HEK293T (cell line): ENCODE measurements at regions not wholly inside any gene's neighbourhood (a gene's known extent, or its start where the extent isn't known, plus 50 kb on each side); places are given as distances from the start of the nearest gene placed in this dataset.

Experiments used
- CTCF ChIA-PET: fragments of 350-600 bp; formaldehyde crosslinking; extraction: SDS; loops from one replicate; lab custom pipeline; 2021; ENCODE audit warnings: antibody characterized with exemption, inconsistent platforms; lab: Yijun Ruan, JAX
- POLR2A ChIA-PET: fragments of 350-600 bp; formaldehyde crosslinking; extraction: SDS; loops from one replicate; lab custom pipeline; 2020; ENCODE audit warnings: antibody characterized with exemption, inconsistent platforms; lab: Yijun Ruan, JAX
- DNase-seq: peaks from one replicate; pipeline ENCODE4 v3.0.0; 2012; ENCODE audit warnings: mixed read lengths; ENCODE audit errors: extremely low spot score
- ARNT ChIP-seq: fragments of 450-650 bp; IDR thresholded peaks from 2 replicates; pipeline ENCODE4 v1.6.1; 2017; ENCODE audit warnings: mild to moderate bottlenecking
- BHLHE40 ChIP-seq: fragments of 450-650 bp; IDR thresholded peaks from 2 replicates; pipeline ENCODE4 v1.6.1; 2016; ENCODE audit warnings: mild to moderate bottlenecking, moderate library complexity, borderline replicate concordance
- CTBP1 ChIP-seq: fragments of 450-650 bp; IDR thresholded peaks from 2 replicates; pipeline ENCODE4 v1.6.1; 2016; ENCODE audit warnings: borderline replicate concordance
- ELF4 ChIP-seq: fragments of 450-650 bp; IDR thresholded peaks from 2 replicates; pipeline ENCODE4 v1.6.1; 2017; ENCODE audit warnings: antibody characterized with exemption
- FOXA1 ChIP-seq: fragments of 450-650 bp; IDR thresholded peaks from 2 replicates; pipeline ENCODE4 v1.6.1; 2016; ENCODE audit warnings: mild to moderate bottlenecking
- FOXK2 ChIP-seq: fragments of 450-650 bp; IDR thresholded peaks from 2 replicates; pipeline ENCODE4 v1.6.1; 2016; ENCODE audit warnings: mild to moderate bottlenecking
- FOXM1 ChIP-seq: fragments of 450-650 bp; IDR thresholded peaks from 2 replicates; pipeline ENCODE4 v1.6.1; 2017; ENCODE audit warnings: mild to moderate bottlenecking, borderline replicate concordance
- HDGF ChIP-seq: fragments of 450-650 bp; IDR thresholded peaks from 2 replicates; pipeline ENCODE4 v1.6.1; 2017; ENCODE audit warnings: antibody characterized with exemption, borderline replicate concordance
- L3MBTL2 ChIP-seq: fragments of 450-650 bp; conservative IDR thresholded peaks from 2 replicates; pipeline ENCODE4 v1.6.1; 2016; ENCODE audit warnings: mild to moderate bottlenecking
- LEF1 ChIP-seq: fragments of 450-650 bp; IDR thresholded peaks from 2 replicates; pipeline ENCODE4 v1.6.1; 2017; ENCODE audit warnings: mild to moderate bottlenecking, borderline replicate concordance
- NFRKB ChIP-seq: fragments of 450-650 bp; IDR thresholded peaks from 2 replicates; pipeline ENCODE4 v1.6.1; 2016; ENCODE audit warnings: mild to moderate bottlenecking, moderate library complexity
- SP1 ChIP-seq: fragments of 450-650 bp; IDR thresholded peaks from 2 replicates; pipeline ENCODE4 v1.6.1; 2017
- SUZ12 ChIP-seq: fragments of 450-650 bp; IDR thresholded peaks from 2 replicates; pipeline ENCODE4 v1.6.1; 2016; ENCODE audit warnings: mild to moderate bottlenecking
- TARDBP ChIP-seq: fragments of 450-650 bp; IDR thresholded peaks from 2 replicates; pipeline ENCODE4 v1.6.1; 2016
- ZNF384 ChIP-seq: fragments of 450-650 bp; IDR thresholded peaks from 2 replicates; pipeline ENCODE4 v1.6.1; 2016
- TF ChIP-seq, protein P1 (sequence below): fragments of 450-650 bp; IDR thresholded peaks from 2 replicates; pipeline ENCODE4 v1.6.1; 2016

DNA sequence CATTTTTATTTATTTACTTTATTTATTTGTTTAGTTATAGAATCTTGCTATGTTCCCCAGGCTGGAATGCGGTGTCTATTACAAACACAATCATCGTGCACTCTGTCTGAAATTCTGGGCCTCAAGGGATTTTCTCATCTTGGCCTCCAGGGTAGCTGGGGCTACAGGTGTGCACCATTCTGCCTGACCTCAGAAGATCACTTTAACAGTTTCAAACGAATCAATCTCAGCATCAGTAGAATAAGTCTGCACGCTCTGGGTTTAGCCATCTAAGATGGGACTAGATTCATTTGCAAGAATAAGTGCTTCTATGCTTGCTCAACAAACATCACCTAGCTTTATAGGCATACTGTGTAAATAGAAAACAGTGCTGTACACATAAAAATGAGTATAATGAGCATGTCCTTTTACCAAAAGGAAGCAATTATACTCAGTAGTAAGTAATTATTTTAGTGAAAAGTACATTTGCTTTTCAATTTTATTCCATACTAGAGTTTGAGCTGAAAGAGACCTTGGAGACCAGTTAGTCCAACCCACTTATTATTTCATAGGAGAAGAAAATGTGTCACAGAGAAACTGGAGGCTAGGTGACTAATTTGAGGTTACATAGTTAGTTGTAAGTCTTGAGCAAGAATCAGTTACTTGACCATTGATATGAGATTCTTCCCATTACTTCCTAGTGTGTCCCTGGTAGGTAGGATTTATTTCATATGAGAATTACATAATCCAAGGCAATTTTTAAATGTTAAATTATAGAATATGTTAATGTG lies 456.5 kb upstream of the LMO3 start:
- no peak for DNase-seq
- ChIA-PET POLR2A (no interaction called here), CTCF (no interaction called here)
- TF ChIP-seq ARNT (no peak), FOXK2 (no peak), SP1 (no peak), CTBP1 (no peak), L3MBTL2 (no peak), SUZ12 (no peak), LEF1 (no peak), ELF4 (no peak), NFRKB (no peak), ZNF384 (no peak), BHLHE40 (no peak), FOXA1 (no peak), FOXM1 (no peak), HDGF (no peak), TARDBP (no peak)
- TF ChIP-seq, protein P1, sequence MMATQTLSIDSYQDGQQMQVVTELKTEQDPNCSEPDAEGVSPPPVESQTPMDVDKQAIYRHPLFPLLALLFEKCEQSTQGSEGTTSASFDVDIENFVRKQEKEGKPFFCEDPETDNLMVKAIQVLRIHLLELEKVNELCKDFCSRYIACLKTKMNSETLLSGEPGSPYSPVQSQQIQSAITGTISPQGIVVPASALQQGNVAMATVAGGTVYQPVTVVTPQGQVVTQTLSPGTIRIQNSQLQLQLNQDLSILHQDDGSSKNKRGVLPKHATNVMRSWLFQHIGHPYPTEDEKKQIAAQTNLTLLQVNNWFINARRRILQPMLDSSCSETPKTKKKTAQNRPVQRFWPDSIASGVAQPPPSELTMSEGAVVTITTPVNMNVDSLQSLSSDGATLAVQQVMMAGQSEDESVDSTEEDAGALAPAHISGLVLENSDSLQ: no peak

DNA sequence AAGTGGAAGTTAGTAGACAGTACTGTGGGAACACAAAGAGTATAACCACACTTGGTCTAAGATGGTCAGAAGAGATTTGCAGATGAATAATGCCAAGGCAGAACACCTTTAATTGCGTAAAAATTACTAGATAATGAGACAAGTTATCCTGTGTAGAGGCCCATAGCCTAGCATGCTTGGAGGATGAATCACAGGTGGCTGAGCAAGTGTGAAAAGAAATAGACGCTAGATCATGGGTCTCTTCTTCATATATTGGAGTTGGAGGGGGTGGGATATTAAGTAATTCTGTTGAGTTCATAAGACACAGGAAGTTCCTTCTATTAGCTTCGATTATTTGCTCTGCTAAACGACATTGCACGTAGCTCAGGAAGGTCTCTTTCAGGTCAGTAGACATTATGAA lies 454.3 kb upstream of the LMO3 start:
- no peak for DNase-seq
- POLR2A ChIA-PET: no interaction called here
- TF ChIP-seq ARNT (no peak), CTBP1 (no peak), BHLHE40 (no peak), LEF1 (no peak)
- CTCF ChIA-PET: no interaction called here

DNA sequence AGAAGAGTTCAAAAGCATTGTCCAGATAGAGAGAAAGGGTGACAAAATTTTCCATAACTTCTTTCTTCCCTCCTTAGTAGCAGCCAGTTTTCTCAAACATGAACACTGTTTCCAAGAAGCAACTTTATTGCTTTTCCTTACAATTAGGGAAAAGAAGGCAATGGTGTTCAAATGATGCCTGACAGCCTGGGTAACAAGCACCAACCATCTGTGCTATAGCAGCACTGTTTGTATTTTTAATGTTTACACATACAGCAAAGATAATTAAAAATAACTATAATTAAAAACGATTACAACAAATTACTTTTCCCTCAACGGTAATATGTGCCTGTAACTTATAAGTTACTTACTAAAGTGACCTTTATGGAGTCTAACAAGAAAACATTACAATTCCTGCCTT lies 450.6 kb upstream of the LMO3 start:
- no peak for TF ChIP-seq NFRKB
- TF ChIP-seq L3MBTL2: no peak
- no peak for TF ChIP-seq HDGF
- no peak for TF ChIP-seq ARNT
- no peak for TF ChIP-seq LEF1
- no peak for TF ChIP-seq FOXK2
- TF ChIP-seq FOXA1: no peak
- no peak for TF ChIP-seq CTBP1
- DNase-seq: no peak
- CTCF ChIA-PET: no interaction called here
- POLR2A ChIA-PET: no interaction called here

DNA sequence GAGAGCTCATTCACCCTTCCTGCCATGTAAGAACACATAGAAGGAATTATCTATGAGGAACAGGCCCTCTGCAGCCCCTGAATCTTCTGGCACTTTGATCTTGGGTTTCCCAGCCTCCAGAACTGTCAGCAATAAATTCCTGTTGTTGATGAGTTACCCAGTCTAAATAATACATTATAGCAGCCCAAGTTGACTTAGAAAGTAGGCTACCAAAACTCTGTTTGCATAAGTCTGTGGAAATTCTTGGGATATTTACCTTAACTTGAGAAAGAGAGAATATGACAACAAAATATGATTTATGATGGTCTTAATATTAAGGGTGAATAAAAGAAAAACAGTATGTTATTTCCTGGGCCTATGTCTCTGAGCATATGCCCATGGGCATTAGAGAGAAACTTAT lies 433.0 kb upstream of the LMO3 start:
- TF ChIP-seq FOXM1 (no peak), BHLHE40 (no peak), SUZ12 (no peak), NFRKB (no peak), FOXK2 (no peak), L3MBTL2 (no peak), SP1 (no peak), CTBP1 (no peak), ELF4 (no peak), TARDBP (no peak)
- TF ChIP-seq, protein P1: no peak
- ChIA-PET POLR2A (no interaction called here), CTCF (no interaction called here)
- DNase-seq: no peak

DNA sequence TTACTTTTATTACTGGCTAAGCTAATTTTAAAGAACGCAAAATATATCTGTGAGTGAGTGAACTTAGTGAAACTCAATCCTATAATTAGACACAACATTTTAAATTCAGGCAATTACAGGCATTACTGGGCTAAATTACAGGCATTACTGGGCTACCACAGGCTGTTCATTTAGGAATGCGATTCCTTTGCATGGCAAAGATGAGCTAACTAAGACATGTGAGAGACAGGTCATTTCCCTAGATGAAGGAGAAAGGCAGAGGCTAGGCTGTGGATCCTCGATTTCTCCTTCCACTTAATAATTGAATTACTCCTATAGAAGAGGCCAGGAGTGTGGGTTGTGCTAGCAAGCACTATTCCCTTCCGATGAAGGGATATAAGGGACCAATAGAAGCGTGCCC lies 429.4 kb upstream of the LMO3 start:
- CTCF ChIA-PET: interaction anchor here (0.6 kb wide), 1 partner anchor 166 kb away, joined by 4 read pairs; no protein-coding TSS in a partner anchor
- DNase-seq: no peak
- no peak for TF ChIP-seq SUZ12
- TF ChIP-seq, protein P1: no peak
- no peak for TF ChIP-seq ZNF384
- TF ChIP-seq SP1: no peak
- TF ChIP-seq TARDBP: no peak
- TF ChIP-seq BHLHE40: no peak
- TF ChIP-seq ELF4: no peak
- no peak for TF ChIP-seq HDGF
- TF ChIP-seq FOXM1: no peak
- no peak for TF ChIP-seq L3MBTL2
- TF ChIP-seq NFRKB: no peak
- no peak for TF ChIP-seq FOXK2
- POLR2A ChIA-PET: no interaction called here

DNA sequence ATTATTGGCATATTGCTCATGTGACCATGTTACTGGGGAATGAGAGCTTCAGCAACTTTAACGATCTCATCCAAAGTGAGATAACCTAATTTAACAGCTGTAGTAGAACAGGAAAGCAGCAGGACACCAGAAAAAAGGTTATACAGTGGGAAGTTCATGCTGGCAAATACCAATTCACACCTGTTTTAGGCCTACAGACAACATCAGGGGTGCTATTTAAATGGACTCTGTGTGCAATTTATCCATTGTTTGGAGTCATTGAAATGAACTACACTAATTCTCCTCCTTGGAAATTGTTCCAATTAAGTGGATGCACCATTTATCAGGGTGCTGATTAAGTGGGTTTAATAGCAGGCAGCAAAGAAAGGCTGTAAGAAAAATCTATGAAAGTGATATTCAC lies 424.4 kb upstream of the LMO3 start:
- TF ChIP-seq LEF1 (no peak), FOXM1 (no peak), ZNF384 (no peak), FOXK2 (no peak), ELF4 (no peak), SP1 (no peak), FOXA1 (no peak), HDGF (no peak), L3MBTL2 (no peak), SUZ12 (no peak), BHLHE40 (no peak), CTBP1 (no peak), TARDBP (no peak), NFRKB (no peak), ARNT (no peak)
- TF ChIP-seq, protein P1: no peak
- POLR2A ChIA-PET: no interaction called here
- CTCF ChIA-PET: no interaction called here
- DNase-seq: no peak
